BLaER1 (cell line): ENCODE measurements at regions not wholly inside any gene's neighbourhood (a gene's known extent, or its start where the extent isn't known, plus 50 kb on each side); places are given as distances from the start of the nearest gene placed in this dataset.

Experiments used
- H3K27ac ChIP-seq: shearing (Covaris generic); formaldehyde crosslinking; 2 replicates; pipeline ENCODE4 v1.8.1; 2022
- H3K27me3 ChIP-seq: shearing (Covaris generic); formaldehyde crosslinking; 2 replicates; pipeline ENCODE4 v1.8.1; 2022
- H3K36me3 ChIP-seq: shearing (Covaris generic); formaldehyde crosslinking; 2 replicates; pipeline ENCODE4 v1.8.1; 2022
- H3K4me1 ChIP-seq: shearing (Covaris generic); formaldehyde crosslinking; 2 replicates; pipeline ENCODE4 v1.8.1; 2022
- H3K4me2 ChIP-seq: shearing (Covaris generic); formaldehyde crosslinking; 2 replicates; pipeline ENCODE4 v1.8.1; 2022
- H3K4me3 ChIP-seq: shearing (Covaris generic); formaldehyde crosslinking; 2 replicates; pipeline ENCODE4 v1.8.1; 2022
- H3K9ac ChIP-seq: shearing (Covaris generic); formaldehyde crosslinking; 2 replicates; pipeline ENCODE4 v1.8.1; 2022
- H3K9me3 ChIP-seq: shearing (Covaris generic); formaldehyde crosslinking; 2 replicates; pipeline ENCODE4 v1.8.1; 2022
- H4K20me1 ChIP-seq: shearing (Covaris generic); formaldehyde crosslinking; 2 replicates; pipeline ENCODE4 v1.8.1; 2022
- Cebpa-rat ChIP-seq: shearing (Covaris generic); IDR thresholded peaks from 2 replicates; pipeline ENCODE4 v1.8.1; 2022

DNA sequence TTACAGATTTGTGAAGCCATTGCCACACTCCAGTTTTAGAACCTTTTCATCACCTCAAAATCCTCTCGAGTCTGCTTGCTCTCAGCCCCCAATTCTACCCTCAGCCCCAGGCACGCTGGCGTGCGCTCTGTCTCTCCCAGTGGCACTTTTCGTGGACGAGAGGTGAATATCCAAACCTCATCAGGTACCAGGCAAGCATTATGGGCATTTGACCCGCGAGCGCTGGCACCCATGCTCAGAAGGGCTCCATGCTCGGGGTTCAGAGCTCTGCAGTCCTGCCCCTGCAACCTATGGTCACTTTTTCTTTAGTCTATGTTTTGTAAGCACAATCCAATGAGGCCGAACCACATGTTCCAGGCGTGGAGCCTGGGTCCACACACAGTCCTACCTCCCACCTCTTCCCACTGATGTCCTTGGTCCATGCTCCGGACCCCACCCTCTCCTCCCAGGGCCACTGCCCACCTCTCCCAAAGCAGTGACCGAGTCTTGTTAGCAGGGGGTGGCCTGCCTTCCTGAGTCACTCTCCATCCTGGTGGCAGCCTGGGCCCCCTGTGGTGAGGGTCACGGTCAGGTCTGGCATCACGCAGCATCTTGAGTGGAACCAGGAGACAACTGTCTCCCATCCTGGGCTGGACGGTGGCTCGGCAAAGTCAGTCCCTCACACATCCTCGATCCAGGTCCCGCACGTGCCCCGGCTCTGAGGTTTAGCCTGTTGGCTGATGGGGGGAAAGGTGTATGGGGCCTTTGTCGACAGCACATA, 256.9 kb downstream of the NDUFA10 start:
- Histone ChIP-seq H3K27me3 (no peaks in the 10 kb centered on the region), H3K36me3 (no peaks in the 10 kb centered on the region), H3K4me1 (peaks cover 83% of the 10 kb centered on the region), H3K4me3 (no peak overlapping the region), H4K20me1 (no peaks in the 10 kb centered on the region), H3K27ac (no peak overlapping the region), H3K9ac (no peak overlapping the region), H3K4me2 (peak overlapping the region; percentile 64; the same call in 1 of the 2 replicates), H3K9me3 (peaks cover 26% of the 10 kb centered on the region)
- TF ChIP-seq Cebpa-rat = no peak

DNA sequence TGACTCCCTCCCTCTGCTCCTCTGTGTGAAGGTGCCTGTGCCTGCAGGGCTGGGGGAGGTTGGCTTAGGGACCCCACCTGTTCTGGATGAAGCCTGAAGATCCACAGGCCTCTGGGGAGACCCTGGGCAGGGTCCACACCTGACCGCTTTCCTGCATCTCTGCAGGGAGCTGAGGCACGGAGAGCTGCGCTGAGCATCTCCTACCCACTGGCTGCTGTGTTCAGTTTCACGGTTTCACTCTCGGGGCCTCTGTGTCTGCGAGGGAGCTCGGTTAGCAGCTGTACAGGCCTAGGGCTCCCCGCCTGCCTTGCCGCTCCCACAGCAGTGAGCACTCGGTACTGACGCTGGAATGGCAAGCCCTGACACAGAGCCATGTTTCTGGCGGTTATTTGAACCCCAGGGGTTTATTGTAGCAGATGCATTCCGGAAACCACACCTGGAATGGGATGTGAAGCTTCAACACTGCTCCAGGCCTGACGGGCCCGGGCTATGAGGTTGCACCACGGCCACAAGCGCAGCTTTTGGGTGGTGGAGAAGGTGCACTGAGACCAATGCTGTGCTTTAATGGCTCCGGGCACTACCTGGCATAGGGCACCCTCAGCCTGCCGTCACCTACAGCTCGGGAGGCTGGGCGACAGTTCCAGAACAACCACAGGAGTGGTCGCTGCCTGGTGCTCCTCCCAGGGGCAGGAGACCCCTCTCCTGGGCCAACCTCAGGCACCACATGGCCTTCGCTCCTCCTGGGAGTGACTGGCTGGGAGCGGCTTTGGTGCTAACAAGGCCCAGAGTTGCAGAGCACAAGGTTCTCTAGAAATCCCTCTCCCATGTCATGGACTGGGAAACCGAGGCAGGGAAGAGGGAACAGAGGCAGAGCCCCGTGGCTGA, 257.9 kb downstream of the NDUFA10 start:
- TF ChIP-seq Cebpa-rat = no peak
- Histone ChIP-seq H3K4me1 (peaks cover 83% of the 10 kb centered on the region), H3K27ac (peak overlapping the region; percentile 29; the same call in 1 of the 2 replicates), H3K9ac (peak overlapping the region; percentile 23; the same call in 1 of the 2 replicates), H3K36me3 (no peaks in the 10 kb centered on the region), H3K4me3 (no peak overlapping the region), H3K27me3 (no peaks in the 10 kb centered on the region), H3K9me3 (peaks cover 21% of the 10 kb centered on the region), H4K20me1 (no peaks in the 10 kb centered on the region), H3K4me2 (peak overlapping the region; percentile 64)

DNA sequence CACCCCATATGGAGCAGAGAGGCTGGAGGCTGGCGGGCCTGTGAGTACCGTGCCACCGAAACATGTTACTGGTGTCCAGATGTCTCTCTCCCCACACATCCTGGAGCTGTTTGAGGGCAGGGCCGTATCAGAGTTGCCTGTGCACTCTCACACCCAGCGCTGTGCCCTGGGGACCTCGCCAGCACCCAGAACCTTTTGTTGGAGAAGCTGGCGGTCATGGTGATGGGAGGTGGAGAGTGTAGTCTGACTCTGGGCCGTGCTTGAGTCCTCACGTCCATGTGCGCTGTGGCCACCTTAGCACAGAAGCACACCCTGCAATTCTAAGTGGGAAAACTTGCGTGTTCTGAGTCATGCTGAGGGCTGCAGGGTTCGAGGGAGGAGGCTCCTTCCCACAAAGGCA, 259.2 kb downstream of the NDUFA10 start:
- H3K27me3 ChIP-seq = no peaks in the 10 kb centered on the region
- no peak overlapping the region for H3K27ac ChIP-seq
- H3K9ac ChIP-seq = no peak overlapping the region
- no peak overlapping the region for H3K4me3 ChIP-seq
- H3K4me2 ChIP-seq = peak overlapping the region; percentile 64
- H4K20me1 ChIP-seq = no peaks in the 10 kb centered on the region
- peaks cover 21% of the 10 kb centered on the region for H3K9me3 ChIP-seq
- H3K4me1 ChIP-seq = peaks cover 87% of the 10 kb centered on the region
- no peak for TF ChIP-seq Cebpa-rat
- no peaks in the 10 kb centered on the region for H3K36me3 ChIP-seq

DNA sequence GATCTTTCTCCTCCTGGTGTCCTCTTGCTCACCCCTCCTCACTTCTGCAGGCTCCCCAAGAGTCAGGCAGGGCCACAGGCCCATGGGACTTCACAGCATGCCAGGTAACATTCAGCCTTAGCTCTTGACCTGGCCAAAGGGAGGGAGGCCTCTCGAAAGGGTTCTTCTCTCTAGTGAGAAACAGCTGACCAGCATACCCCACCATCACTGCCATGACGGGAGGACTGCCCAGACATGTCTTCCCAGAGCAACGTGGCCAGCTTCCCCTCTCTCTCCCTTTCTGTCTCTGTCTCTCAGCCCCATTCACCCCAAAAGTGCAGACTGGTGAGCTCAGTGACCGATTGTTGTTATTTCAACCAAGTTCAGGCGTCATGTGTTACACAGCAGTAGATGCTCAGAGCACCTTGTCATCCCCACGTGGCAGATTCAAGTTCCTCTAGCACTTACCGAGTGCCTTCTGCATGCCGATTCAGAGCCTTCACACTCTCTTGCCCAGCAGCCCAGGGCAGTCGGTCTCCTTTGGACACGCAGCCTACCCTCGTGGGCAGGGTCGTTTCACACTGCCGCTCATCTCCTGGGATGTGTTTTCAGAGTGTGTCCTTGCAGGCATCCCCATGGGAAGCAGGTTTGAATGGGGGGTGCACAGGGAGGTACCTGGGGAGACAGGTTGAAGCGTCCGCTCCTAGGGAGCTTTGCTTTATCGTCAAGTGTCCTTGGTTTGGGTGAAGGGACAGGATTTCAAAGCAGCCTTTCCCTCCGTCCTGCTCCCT, 259.9 kb downstream of the NDUFA10 start:
- H3K27me3 ChIP-seq = no peaks in the 10 kb centered on the region
- peak overlapping the region; percentile 64 for H3K4me2 ChIP-seq
- no peak for TF ChIP-seq Cebpa-rat
- H3K27ac ChIP-seq = peak overlapping the region; percentile 31; the same call in 1 of the 2 replicates
- no peaks in the 10 kb centered on the region for H4K20me1 ChIP-seq
- H3K9ac ChIP-seq = no peak overlapping the region
- H3K4me1 ChIP-seq = peaks cover 92% of the 10 kb centered on the region
- H3K4me3 ChIP-seq = no peak overlapping the region
- peaks cover 21% of the 10 kb centered on the region for H3K9me3 ChIP-seq
- H3K36me3 ChIP-seq = no peaks in the 10 kb centered on the region

DNA sequence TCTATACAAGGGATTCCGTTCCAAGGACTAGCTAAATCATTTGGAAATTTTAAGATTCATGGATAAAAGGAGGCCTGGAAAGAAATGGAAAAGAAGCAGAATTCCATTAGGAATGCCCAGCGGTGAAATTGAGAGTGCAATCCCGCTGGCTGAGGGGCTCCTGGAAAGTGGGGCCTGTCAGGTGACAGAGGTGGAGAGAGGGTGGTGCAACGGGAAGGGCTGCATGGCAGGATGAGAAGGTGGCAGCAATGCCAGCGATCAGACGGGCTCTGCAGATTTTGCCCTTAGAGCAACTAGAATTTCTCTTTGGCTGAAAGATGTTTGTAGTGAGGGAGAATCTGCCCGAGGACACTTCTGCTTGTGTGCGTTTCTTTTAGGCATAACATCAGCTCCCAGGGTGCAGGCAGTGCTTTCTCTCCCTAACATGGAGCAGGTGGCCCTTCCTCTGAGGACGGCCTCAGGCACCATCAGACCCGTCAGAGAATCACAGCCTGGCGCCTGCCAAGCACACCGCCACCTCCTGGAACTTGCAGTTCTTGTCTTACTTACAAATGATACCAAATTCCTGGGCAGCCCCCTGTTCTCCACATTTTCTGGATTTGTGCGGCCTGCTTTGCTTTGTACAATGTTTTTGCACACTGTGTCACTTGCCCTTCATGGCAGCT, 261.6 kb downstream of the NDUFA10 start:
- H3K9me3 ChIP-seq = peaks cover 23% of the 10 kb centered on the region
- no peaks in the 10 kb centered on the region for H3K27me3 ChIP-seq
- 0 out of 2 replicates have a peak overlapping the region, but pooled peaks have one; percentile 31 for H3K27ac ChIP-seq
- H3K4me2 ChIP-seq = peak overlapping the region; percentile 64
- no peaks in the 10 kb centered on the region for H4K20me1 ChIP-seq
- peaks cover 96% of the 10 kb centered on the region for H3K4me1 ChIP-seq
- no peak overlapping the region for H3K4me3 ChIP-seq
- H3K36me3 ChIP-seq = no peaks in the 10 kb centered on the region
- H3K9ac ChIP-seq = no peak overlapping the region
- no peak for TF ChIP-seq Cebpa-rat

DNA sequence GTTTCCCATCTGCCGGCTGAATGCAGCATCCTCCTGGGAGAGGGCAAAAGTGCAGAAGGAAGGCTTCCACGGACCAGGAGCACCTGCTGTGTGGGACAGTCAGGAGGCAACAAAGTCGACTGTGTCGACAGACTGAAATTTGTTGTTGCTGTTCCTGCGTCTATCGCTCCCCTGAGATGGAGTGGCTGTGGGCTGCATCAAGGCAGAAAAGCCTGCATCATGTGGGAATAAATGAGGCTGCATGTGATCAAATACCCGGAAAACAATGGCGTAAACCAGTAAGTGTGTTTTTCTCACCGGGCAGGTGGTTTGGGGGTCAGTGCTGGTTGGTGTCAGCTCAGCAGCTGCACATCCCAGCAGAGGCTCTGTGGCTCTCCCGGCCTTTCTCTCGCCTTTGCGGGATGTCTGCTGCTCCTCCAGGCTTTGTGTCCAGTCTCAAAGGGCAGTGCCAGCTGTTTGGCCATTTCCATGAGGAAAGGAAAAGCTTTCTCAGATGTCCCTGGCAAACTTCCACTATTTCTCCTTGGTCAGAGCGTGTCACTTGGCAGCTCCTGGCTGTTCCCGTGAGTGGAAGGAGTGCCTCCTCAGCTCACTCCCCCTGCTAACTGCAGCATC, 262.4 kb downstream of the NDUFA10 start:
- peak overlapping the region; percentile 64 for H3K4me2 ChIP-seq
- H3K27ac ChIP-seq = 0 out of 2 replicates have a peak overlapping the region, but pooled peaks have one; percentile 11
- H4K20me1 ChIP-seq = no peaks in the 10 kb centered on the region
- H3K9me3 ChIP-seq = peaks cover 23% of the 10 kb centered on the region
- peaks cover 96% of the 10 kb centered on the region for H3K4me1 ChIP-seq
- TF ChIP-seq Cebpa-rat = no peak
- H3K4me3 ChIP-seq = no peak overlapping the region
- H3K9ac ChIP-seq = no peak overlapping the region
- no peaks in the 10 kb centered on the region for H3K27me3 ChIP-seq
- H3K36me3 ChIP-seq = no peaks in the 10 kb centered on the region

DNA sequence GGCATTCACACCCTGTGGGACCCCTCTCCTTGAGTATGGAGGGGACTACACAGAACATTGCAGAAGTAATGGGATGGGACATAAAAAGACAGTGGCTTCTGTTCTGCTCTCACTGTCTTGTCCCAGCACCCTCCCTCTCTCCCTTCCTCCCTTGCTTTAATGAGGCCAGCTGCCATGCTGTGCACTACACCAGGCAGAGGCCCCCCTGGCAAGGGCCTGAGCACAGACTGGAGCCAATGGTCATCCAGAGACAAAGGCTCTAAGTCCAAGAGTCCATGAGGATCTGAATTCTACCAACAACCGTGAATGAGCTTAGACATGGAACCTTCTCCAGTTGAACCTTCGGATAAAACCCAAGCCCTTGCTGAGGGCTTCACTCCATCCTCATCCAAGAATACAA, 263.0 kb downstream of the NDUFA10 start:
- Histone ChIP-seq H3K4me1 (peaks cover 96% of the 10 kb centered on the region), H4K20me1 (no peaks in the 10 kb centered on the region), H3K27ac (no peak overlapping the region; the same call in 1 of the 2 replicates), H3K36me3 (no peaks in the 10 kb centered on the region), H3K9ac (no peak overlapping the region), H3K9me3 (peaks cover 23% of the 10 kb centered on the region), H3K4me3 (no peak overlapping the region), H3K4me2 (peak overlapping the region; percentile 64), H3K27me3 (no peaks in the 10 kb centered on the region)
- TF ChIP-seq Cebpa-rat = no peak

DNA sequence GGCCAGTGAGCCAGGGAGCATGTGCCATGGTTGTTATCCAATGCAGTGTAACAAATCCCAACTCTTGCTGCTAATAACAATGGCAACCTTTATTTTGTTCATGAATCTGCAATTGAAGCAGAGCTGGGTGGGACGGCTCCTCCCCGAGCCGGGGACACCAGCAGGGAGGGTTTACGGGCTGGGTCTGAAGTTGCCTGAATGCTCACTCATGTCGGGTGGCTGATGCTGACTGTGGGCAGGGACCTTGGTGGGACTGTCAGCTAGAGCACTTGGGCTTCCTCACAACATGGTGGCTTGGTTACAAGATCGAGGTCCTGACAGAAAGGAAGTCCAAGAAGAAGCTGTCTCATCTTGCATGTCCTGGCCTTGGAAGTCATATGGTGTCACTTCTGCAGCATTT, 264.5 kb downstream of the NDUFA10 start:
- H3K27me3 ChIP-seq = no peaks in the 10 kb centered on the region
- H4K20me1 ChIP-seq = no peaks in the 10 kb centered on the region
- no peaks in the 10 kb centered on the region for H3K36me3 ChIP-seq
- H3K27ac ChIP-seq = 0 out of 2 replicates have a peak overlapping the region, but pooled peaks have one; percentile 11
- H3K9me3 ChIP-seq = peaks cover 23% of the 10 kb centered on the region
- TF ChIP-seq Cebpa-rat = no peak
- peak overlapping the region; percentile 53 for H3K4me2 ChIP-seq
- H3K4me3 ChIP-seq = no peak overlapping the region
- peaks cover 96% of the 10 kb centered on the region for H3K4me1 ChIP-seq
- H3K9ac ChIP-seq = no peak overlapping the region
